ENCODE measurements at regions not wholly inside any gene's neighbourhood (a gene's known extent, or its start where the extent isn't known, plus 50 kb on each side); places are given as distances from the start of the nearest gene placed in this dataset.

DNA sequence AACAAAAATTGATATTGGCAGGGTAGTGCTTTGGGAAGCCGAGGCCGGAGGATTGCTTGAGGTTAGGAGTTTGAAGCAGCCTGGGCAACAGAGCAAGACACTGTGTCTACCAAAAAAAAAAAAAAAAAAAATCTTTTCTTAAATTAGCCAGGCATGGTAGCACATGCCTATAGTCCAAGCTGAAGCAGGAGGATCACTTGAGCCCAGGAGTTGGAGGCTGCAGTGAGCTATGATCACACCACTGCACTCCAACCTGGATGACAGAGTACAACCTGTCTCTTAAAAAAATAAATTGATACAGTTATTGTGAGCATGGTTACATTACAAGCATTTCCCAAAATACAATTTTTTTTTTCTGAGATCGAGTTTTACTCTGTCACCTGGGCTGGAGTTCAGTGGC is 59.4 kb upstream of the SVIL start:
- no peak overlapping the region for H3K4me3 ChIP-seq (ENCODE audit: low read length)
- H3K4me1 ChIP-seq (ENCODE audit: insufficient read depth, low read length): peaks cover 15% of the 10 kb centered on the region
- H3K27me3 ChIP-seq (ENCODE audit: insufficient read depth, low read length): no peaks in the 10 kb centered on the region
- H3K9me3 ChIP-seq (ENCODE audit: low read depth, low read length): no peaks in the 10 kb centered on the region

DNA sequence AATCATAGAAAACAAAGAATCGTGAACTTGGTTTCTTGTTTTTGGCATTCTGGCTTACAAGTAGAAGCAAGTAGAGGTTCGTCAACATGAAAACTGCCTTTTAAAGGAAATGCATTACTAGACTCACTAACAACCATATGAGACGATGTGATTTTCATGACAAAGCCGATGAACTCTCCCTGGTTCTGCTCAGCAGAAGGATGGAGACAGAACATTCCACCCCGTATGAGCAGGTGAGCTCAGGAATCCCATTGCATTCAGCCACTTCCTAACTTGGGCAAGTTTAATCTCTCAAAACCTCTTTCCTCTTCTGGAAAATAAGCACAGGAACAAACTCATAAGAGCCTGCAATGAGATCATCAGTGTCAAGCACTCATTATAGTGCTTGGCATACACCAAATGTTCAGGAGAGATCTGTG is 57.4 kb upstream of the SVIL start:
- Histone ChIP-seq H3K4me3 (ENCODE audit: low read length) (no peak overlapping the region), H3K4me1 (ENCODE audit: insufficient read depth, low read length) (peaks cover 32% of the 10 kb centered on the region), H3K9me3 (ENCODE audit: low read depth, low read length) (no peaks in the 10 kb centered on the region), H3K27me3 (ENCODE audit: insufficient read depth, low read length) (no peaks in the 10 kb centered on the region)

DNA sequence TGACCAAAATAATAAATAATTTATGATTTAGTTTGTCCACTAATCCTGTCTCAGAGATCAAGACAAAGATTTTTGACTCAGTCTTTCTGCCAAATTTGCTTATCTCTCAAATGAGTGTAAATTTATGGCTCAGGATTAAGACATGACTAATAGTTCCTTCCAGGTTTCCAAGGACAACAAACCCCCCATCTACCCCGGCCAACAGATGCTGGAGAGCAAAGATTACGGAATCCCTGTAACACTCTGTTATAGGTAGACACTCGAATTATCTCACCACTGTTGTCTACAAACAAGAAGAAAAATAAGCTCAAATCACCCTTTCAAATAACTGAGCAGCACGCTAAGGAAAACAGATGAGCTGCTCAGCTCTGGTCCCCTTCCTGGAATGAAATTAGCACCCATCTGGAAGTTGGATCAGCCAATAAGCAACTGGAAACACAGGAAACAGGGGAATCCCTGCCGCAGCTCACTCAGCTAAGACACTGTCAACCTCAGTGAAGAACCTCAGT is 56.8 kb upstream of the SVIL start:
- no peaks in the 10 kb centered on the region for H3K27me3 ChIP-seq (ENCODE audit: insufficient read depth, low read length)
- H3K4me3 ChIP-seq (ENCODE audit: low read length): no peak overlapping the region
- H3K9me3 ChIP-seq (ENCODE audit: low read depth, low read length): no peaks in the 10 kb centered on the region
- H3K4me1 ChIP-seq (ENCODE audit: insufficient read depth, low read length): peaks cover 37% of the 10 kb centered on the region

GRCh38 chr10:29689001-29689400 is 54.2 kb upstream of the SVIL start:
- no peaks in the 10 kb centered on the region for H3K9me3 ChIP-seq (ENCODE audit: low read depth, low read length)
- H3K4me3 ChIP-seq (ENCODE audit: low read length): no peak overlapping the region
- no peaks in the 10 kb centered on the region for H3K27me3 ChIP-seq (ENCODE audit: insufficient read depth, low read length)
- peaks cover 43% of the 10 kb centered on the region for H3K4me1 ChIP-seq (ENCODE audit: insufficient read depth, low read length)

- Histone ChIP-seq H3K27me3 (ENCODE audit: insufficient read depth, low read length) (no peaks in the 10 kb centered on the region), H3K9me3 (ENCODE audit: low read depth, low read length) (no peaks in the 10 kb centered on the region), H3K4me3 (ENCODE audit: low read length) (no peak overlapping the region), H3K4me1 (ENCODE audit: insufficient read depth, low read length) (peaks cover 50% of the 10 kb centered on the region)
Measured at GRCh38 chr10:29688230-29688661, 53.5 kb upstream of the SVIL start.

DNA sequence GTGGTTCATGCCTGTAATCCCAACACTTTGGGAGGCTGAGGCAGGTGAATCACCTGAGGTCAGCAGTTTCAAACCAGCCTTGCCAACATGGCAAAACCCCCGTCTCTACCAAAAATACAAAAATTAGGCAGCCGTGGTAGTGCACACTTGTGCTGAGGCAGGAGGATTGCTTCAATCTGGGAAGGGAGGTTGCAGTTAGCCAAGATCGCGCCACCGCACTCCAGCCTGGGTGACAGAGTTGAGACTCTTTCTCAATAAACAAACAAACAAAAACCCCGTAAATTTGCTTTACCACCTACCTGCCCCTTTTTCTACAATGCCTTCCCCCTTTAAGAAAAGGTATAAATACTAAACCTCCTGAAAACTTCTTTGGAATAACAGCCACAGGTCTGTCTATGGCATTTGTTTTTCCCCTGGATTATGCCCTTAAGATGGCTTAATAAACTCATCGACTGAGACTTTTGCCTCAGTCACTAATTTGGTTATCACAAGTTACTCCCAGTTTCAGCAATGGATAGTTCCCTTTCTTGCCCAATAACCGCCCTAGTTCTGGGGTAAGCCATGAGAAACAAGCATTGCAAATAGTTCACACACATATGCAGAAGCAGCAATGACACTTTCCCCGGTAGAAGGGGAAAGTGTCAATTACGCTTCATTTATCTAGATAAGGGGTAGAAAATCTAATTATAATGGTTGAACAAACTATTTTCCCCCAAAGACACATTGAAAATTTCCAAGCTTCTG is 52.8 kb upstream of the SVIL start:
- no peak overlapping the region for H3K4me3 ChIP-seq (ENCODE audit: low read length)
- peaks cover 57% of the 10 kb centered on the region for H3K4me1 ChIP-seq (ENCODE audit: insufficient read depth, low read length)
- no peaks in the 10 kb centered on the region for H3K27me3 ChIP-seq (ENCODE audit: insufficient read depth, low read length)
- H3K9me3 ChIP-seq (ENCODE audit: low read depth, low read length): no peaks in the 10 kb centered on the region

GRCh38 chr10:29685506-29685905 is 50.7 kb upstream of the SVIL start:
- no peak overlapping the region for H3K4me3 ChIP-seq (ENCODE audit: low read length)
- peaks cover 70% of the 10 kb centered on the region for H3K4me1 ChIP-seq (ENCODE audit: insufficient read depth, low read length)
- H3K27me3 ChIP-seq (ENCODE audit: insufficient read depth, low read length): no peaks in the 10 kb centered on the region
- H3K9me3 ChIP-seq (ENCODE audit: low read depth, low read length): no peaks in the 10 kb centered on the region
